COR-L47 (cell line): ENCODE measurements at regions not wholly inside any gene's neighbourhood (a gene's known extent, or its start where the extent isn't known, plus 50 kb on each side); places are given as distances from the start of the nearest gene placed in this dataset.
"Not testable (repeated sequence)": the region's sequence is repeated elsewhere in the genome, so short reads cannot be mapped to it uniquely, and the experiment has no call there.

Experiments
- DNase-seq: peaks from one replicate; lab custom pipeline; 2025; lab: John Stamatoyannopoulos, UW

DNA sequence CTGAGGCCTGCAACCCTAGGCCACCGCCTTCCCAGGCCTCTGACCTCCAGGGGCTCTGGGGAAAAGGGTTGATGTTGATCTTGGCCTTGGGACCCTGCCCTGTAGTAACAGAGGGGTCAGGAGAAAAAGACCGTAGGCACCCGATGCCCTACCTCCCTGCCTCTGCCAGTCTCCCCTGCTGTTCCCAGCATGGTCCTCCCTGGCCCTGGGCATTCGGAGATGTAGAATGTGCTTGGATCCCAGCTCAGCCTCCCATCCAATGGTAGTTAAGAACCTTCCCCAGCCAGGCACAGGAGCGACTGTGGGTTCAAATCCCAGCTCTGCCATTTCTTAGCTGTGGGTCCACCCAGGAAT is 72.0 kb upstream of the TARDBP start:
- DNase-seq = no peak

DNA sequence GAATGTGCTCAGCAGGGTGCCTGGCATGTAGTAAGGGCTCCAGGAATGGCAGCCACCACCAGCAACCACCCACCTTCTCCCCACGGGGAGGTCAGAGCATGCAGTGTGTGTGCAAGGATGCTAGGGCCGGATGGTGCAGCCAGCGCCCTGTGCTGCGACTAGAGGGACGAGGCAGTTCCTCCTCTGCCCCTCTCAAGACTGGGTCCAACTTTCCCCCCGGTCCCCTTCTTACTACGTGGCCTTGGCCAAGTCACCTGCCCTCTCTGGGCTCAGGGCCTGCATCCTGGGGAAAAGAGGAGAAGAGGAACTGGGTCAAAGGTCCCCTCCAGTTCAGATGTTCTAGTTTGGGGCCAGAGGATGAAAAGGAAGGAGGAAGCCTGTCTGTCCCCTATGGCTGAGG is 71.6 kb upstream of the TARDBP start:
- no peak for DNase-seq

DNA sequence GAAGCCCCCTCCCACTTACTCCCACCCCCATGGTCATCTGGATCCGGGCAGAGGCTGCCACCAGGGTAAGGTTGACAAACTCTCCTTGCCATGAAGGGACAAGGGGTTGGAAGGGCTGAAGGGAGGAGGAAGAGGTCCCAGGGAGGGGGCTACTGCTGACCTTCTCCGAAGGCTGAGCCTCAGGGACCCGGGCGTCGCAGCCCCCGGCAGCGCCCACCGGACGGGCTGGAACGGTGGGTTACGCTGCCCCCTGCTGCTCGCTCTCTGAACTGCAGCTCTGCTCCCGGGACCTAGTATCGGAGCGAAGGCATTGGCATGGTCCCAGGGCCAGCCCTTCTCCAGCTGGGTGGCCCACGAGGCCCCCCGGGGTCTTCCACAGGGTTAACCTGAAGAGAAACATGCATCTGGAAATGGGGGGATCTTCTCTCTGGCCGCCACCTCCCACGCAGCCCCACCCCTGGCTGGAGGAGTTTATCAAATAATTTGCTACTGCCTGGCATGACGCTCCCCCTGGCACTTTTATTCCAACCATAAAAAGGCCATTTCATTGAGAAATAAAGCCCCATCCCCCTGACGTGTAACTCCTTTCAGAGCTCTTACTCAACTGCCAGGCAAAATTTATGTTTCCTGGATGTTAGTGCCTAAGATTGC is 70.4 kb upstream of the TARDBP start:
- DNase-seq = no peak

DNA sequence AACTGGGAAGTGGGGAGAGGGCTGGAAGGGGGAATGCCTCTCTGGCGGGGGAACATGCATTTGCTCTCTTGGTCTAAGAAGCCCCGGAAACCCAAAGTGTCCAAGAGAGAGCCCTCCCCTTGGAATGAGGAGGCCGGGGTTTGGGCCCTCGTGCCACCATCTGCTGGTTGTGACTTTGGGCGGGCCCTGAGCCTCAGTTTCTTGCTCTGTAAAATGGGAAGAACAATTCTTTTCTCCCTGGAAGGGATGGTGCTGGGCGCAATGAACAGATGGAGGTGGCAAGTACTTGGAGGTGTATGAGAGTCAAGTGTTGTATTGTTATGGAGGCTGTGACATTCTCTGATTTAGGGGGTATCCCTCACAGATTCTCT is 69.9 kb upstream of the TARDBP start:
- no peak for DNase-seq

DNA sequence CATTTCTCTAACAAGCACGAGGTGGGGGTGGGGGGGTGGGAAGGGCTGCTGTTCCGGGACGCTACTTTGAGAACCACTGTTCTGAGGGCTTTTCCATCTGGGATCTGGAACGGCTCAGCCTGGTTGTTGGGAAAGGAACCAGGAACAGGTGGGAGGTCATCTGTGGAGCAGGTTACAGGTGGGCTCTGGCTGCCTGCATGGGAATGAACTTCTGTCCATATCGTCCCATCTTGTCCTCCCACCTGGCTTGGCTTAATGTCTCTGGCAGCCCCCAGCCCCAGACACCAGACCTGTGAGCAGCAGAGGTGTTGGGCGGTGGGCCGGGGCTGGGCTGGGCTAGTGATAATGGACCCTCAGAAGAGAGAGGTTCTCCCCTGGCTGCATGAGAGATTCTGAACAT is 69.4 kb upstream of the TARDBP start:
- no peak for DNase-seq

DNA sequence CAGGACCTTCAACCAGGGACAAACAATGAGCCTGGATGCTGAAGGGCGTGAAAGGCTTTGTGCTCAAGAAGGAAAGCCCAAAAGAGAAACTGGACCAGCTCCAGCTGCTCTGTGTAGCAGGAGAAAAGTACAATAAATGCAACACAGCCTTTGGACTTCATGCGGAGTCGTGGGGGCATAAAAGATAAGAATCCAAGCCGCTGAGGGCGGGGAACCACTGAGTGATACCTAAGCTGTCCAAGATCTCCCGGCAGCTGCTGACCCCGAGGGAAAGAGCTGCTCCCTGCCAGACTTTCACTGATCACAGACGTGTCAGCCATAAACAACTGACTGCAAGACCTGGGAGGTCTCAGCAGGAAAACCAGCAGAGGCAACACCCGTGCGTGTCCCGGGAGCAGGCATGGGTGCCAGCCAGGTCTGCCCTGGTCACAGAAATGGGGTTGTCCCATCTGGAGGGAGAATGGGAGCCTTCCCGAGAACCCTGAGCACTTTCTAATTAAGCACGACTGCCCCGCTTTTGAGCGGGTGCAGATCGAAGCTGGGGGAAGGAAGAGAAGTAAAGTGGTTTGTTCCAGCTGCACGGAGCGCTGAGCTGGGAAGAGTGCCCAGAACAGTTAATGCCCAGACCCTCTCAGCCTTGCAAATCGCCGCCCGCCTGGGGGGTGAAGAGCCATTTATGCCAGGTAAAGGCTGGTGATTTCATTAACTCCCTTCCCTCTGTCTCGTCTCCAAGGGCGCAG is 68.3 kb upstream of the TARDBP start:
- peak; percentile 95 for DNase-seq

DNA sequence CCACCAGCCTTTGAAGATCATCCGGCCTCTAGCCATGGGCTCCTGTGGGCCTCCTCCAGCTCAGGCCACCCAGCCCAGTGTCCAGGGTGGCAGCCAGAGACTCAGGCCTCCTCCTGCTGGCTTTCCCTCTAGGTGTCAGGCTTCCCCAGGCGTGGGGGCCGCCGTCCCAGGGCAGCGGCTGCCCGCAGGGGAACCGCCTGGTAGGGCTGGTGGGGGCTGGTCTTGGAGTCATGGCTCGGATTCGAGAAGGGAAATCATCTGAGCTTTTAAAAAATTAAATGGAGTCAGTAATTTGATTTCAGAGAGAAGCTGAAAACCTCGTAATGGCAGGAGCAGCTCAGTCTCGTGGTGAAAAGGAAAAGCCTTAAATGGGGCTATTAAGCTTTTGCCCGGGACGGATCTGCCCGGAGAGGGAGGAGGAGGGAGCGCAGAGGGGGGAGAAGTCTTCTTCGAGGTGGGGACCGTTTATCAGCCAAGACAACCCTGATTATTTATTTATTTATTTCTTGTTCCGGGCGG is 66.4 kb upstream of the TARDBP start:
- DNase-seq = no peak

DNA sequence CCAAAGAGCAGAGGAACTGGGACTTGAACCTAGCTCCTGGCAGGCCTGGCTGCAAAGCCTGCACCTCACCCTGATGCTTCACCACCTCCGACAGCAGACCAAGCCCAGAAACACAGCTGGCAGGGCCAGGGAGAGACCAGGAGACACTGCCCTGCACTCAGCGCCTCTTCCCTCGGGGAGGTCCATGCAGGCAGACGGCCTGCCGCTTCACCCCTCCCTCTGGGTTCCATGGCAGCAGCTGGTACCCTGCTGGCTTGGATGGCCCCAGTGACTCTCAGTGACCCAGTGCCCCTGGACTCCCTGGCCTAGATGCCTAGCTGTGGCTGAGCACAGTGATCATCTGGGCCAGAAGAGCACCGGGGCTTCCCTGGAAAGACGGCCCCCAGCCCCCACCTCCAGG is 65.3 kb upstream of the TARDBP start:
- DNase-seq = no peak

DNA sequence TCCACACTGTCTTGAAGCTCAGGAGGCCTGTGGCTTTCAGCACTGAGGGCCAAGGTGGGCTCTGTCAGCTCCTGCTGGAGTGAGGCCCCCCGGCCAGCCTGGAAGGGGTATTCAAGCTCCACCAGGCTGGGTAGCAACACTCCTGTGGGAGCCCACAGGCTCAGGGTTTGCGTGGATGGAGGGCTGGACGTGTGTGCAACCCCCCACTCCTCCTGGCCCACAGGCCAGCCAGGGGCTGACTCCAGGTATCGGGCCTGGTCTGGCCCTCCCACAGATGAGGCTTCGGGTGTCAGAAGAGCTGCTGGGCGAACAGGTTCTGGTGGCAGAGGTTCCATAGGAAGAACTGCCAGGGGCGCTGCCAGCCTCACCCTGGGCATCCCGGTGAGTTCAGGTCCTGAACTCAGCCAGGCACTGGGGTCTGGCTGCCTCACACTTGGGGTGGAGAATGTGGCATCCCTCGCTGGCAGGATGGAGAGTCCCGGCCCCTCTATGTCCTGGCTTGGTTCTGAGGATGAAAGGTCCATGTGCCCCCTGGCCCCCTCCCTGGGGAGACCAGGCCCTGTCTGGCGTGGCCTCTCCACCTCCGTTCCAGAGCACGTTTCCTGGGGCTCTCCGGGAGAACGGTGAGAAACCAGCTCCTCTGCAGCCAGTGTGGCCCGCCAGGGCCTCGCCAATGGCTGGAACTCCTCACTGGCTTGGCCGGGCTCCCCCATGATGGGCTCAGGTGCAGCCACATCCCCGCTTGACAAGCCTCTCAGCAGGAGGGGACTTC is 64.6 kb upstream of the TARDBP start:
- DNase-seq = no peak

DNA sequence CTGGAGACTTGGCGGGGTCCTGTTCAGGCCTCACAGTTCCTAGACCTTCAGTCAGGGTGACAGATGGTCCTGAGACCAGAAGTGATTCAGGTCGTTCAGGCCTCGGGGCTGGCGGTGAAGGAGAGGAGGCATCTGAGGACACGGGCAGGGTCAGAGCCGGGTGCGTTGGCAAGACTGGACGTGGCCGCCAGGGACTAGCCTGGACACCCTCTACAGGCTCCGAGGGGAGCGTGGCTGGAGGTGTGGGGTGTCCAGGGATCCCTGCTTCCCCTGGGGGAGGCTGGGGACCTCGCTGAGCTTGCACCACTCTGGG is 64.0 kb upstream of the TARDBP start:
- DNase-seq = no peak

DNA sequence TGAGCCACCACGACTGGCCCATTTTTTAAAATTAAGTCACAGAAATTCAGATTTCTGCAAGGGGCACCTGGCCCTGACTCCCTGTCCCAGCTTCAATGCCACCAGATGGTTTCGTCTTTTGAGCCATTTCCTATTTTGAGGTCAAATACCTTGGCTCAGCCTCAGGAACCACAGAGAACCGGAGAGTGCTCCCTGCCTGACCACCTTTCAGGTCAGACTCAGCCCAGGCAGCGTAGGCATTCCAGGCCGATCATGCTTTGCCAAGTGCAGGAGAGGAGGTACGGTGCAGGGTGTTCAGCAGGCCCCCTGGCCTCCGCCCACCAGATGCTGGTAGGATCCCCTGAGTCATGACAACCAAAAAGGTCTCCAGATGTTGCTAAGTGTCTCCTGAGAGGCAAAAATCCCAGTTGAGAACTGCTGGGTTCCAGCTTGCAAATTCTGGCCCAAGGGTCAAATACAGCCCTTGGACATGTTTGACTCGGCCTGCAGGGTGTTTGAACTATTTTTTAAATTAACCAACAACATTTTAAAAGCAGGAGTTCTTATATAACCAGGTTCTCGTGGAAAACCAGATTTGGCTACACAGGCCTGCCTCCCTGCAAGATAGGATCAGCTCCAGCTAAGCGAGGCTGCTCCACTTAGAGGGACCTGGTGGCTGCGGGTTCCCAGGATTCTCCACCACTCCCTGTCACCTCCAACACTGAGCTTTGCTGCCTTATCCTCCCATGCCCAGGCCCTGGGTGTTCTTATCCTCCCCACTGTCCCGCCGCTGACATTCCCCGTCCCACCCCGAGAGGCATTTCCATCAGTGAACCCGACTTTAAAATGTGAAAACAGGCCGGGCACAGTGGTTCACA is 61.9 kb upstream of the TARDBP start:
- no peak for DNase-seq

DNA sequence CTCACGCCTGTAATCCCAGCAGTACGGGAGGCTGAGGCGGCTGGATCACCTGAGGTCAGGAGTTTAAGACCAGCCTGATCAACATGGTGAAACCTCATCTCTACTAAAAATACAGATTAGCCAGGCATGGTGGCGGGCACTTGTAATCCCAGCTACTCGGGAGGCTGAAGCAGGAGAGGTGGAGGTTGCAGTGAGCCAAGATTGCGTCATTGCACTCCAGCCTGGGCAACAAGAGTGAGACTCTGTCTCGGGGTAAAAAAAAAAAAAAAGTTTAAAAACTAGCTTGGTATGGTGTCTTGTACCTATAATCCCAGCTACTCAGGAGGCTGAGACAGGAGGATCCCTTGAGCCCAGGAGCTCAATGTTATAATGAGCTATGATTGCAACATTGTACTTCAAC is 61.2 kb upstream of the TARDBP start:
- not testable (repeated sequence) for DNase-seq

DNA sequence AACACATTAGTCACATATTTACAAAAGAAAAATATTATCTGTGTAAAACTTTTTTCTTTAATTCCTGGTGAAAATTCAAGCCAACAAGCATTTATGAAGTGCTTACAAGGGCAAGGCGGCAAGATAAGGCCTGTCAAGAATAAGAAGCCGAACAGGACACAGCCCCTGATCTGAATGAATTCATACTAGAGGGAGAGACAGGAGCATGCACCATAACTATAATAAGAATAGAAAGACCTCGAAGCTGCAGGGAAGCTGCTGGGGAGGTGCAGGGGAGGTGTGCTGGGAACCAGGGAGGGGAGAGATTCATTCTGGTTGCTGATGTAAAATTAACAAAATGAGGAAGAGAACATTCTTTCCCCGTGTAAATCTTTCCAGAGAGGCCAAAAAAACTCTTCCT is 60.5 kb upstream of the TARDBP start:
- no peak for DNase-seq

DNA sequence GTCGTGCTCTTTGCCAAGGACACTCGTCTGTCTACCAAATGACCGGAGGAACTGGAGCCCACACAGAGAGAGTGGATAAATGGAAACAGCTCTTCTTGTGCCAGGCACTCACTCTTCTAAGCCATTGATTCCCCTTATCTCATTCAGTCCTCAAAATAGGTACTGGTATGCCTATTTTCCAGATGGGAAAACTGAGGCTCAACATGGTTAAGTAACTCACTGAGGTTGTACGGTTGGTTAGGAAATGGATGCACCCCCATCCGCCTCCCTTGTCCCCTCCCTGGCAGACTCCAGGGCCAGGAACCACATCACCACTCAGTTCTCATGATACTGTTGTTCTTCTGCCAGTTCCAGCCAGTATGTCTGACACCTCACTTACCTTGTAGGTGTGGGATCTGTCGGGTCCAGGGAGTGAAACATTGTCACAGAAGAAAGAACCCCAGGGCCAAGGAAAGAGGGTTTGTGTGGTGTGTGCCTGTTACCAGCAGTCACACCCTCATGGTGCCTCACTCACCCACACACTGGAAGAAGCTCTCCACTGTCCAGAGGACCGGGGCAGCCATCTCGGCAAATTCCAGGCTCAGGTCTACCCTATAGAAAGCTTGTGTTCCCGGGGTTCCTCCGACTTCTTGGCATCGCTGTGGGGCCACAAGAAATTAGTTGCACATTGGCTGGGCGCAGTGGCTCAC is 58.8 kb upstream of the TARDBP start:
- DNase-seq = no peak

DNA sequence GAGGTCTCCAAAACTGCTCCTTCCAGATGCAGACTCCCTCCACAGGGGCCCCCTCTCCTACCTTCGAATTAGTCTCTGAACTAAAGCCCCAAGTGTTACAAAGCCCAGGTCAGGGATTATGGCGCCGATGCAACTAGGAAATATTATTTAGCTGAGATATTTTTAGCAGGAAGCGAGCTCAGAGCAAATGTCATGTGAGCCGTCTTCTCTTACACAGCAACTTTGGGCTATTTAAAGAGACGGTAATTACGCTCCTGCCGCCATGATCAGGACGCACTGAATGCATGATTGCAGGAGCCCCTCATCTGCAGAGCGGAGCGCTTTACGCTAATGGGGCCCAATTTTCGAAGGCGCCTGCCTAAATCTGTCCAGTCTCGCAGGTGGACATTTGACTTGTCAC is 55.3 kb upstream of the TARDBP start:
- DNase-seq = no peak

DNA sequence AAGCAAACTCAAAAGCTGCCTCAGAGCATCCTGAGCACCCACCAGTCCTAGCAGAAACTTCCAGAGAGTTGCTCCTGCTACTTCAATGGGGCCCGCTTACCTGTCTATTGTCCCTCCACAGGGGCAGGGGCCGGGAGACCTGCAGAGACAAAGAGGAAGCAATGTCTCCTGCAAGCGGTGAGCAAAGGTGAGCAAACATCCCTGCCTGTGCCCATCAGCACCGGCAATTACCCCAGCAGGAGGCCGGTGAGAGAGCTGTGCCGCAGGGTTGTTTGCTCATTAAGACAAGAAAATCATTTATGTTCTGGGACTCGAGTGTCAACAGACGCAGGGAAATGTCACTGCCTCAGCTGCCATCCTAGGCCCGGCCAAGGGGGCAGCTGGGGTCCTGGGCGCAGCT is 53.8 kb upstream of the TARDBP start:
- peak; percentile 99 for DNase-seq

DNA sequence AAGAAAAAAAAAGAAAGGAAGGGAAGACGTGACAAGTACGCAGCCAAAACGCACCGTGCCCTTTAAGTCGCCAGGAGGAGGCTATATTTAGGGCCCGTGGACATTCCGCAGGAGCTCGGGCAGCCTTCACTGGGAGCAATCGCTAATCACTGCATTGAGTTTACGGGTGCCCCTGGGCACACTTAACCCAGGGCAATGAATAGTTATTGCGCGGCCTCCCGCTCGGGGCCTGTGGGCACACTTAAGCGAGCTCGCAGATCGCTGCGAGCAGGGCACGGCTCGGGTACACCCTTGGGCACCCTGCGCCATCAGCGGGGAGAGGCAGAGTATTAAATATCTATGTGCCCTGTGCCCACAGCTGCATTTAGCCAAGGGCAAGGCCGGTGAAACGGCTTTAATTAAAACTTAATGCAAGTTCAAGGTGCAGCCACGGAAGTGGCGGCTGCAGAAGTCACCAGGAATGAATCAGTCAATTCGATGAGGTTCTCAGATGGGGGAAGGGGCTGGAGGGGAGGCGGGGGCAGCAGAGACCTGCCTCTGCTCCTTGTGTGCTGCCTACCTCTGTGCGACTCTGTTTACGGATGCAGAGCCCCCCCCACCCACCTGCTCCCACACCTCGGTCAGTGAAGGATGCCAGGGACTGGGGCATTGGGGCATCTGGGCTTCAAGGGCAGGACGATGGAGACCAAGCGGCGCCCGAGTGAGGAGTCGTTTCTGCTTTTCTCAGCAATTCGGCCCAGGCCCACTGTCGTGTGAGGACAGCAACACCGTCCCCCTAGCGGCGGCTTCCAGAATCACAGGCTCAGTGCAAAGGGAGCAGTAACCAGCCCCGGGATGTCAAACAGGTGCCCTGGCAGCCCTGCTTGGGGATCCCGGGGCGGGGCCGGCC is 51.8 kb upstream of the TARDBP start:
- DNase-seq = peak; percentile 50

DNA sequence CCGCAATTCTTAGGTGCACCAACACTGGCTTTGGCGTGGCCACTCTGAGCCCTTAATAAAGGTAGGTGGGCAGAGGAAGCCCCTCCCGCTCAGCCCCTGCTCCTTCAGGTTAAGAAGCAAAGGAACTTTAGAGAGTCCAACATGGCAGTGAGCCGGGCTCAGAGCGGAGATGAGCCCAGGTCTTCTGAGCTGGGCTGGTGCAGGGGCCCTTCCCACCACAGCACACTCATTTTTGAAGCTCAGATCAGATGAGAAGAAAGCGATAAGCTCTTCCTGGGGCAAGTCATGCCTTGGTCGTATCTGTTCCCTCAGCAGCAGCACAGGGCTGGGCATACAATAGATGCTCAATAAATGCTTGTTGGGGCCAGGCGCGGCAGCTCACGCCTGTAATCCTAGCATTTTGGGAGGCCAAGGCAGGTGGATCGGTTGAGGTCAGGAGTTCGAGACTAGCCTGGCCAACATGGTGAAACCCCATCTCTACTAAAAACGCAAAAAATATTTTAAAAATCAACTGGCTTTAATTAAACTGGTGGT is 51.1 kb upstream of the TARDBP start:
- DNase-seq = no peak

DNA sequence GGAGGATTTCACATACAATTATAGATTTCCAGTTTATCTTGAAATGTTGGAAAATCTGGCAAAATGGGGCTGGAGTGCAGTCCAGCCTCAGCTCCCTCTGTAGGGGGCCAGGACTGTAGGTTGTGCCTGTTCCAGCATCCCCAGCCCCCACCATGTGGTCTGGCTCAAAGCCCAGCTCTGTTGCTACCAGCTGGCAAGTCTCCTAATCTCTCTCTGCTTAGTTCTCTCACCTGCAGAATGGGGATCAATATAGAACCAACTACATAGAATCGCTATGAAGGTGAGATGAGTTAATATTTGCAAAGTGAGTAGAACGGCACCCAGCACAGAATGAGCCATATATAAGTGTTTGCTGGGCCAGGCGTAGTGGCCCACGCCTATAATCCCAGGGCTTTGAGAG is 50.0 kb upstream of the TARDBP start:
- peak; percentile 94 for DNase-seq
